SK-N-SH (cell line): ENCODE measurements at regions not wholly inside any gene's neighbourhood (a gene's known extent, or its start where the extent isn't known, plus 50 kb on each side); places are given as distances from the start of the nearest gene placed in this dataset.

Source experiments
- ELF1 ChIP-seq: IDR thresholded peaks from 2 replicates; pipeline ENCODE4 v1.4.0; 2012
- EP300 ChIP-seq, 2 experiments: IDR thresholded peaks; 2 replicates each; pipeline versions ENCODE4 v1.4.0 to v1.6.1; 2012; ENCODE audit warnings: borderline replicate concordance in 1 of 2, low read depth in 1 of 2, low read length in 1 of 2
- EZH2phosphoT487 ChIP-seq: fragments of 200-600 bp; sonication (generic); IDR thresholded peaks from 2 replicates; pipeline ENCODE4 v1.6.1; 2017; ENCODE audit warnings: low read depth, mixed run types, mild to moderate bottlenecking, antibody characterized with exemption, moderate library complexity, borderline replicate concordance
- FOXM1 ChIP-seq: IDR thresholded peaks from 2 replicates; pipeline ENCODE4 v1.4.0; 2012; ENCODE audit warnings: low read depth, mild to moderate bottlenecking
- GATA2 ChIP-seq: sonication (generic); formaldehyde crosslinking; IDR thresholded peaks from 2 replicates; pipeline ENCODE4 v1.5.0; 2020; ENCODE audit warnings: mild to moderate bottlenecking, missing genetic modification reagents
- MXI1 ChIP-seq: IDR thresholded peaks from 2 replicates; pipeline ENCODE4 v1.6.1; 2012; ENCODE audit warnings: mild to moderate bottlenecking, low read depth, low read length, improper control_type of control experiment
- NRF1 ChIP-seq: IDR thresholded peaks from 2 replicates; pipeline ENCODE4 v1.6.1; 2012; ENCODE audit warnings: low read depth, mild to moderate bottlenecking, low read length
- POLR2AphosphoS5 ChIP-seq: IDR thresholded peaks from 2 replicates; pipeline ENCODE4 v1.6.1; 2012; ENCODE audit warnings: low read depth, low read length
- RAD21 ChIP-seq: IDR thresholded peaks from 2 replicates; pipeline ENCODE4 v1.6.1; 2012; ENCODE audit warnings: mild to moderate bottlenecking, low read length
- SMC3 ChIP-seq: IDR thresholded peaks from 2 replicates; pipeline ENCODE4 v1.6.1; 2012; ENCODE audit warnings: low read depth, low read length, improper control_type of control experiment
- YY1 ChIP-seq: IDR thresholded peaks from 2 replicates; pipeline ENCODE4 v1.4.0; 2012; ENCODE audit warnings: low read depth, mild to moderate bottlenecking
- TF ChIP-seq, protein P1 (sequence below): fragments of 200-600 bp; sonication (generic); IDR thresholded peaks from 2 replicates; pipeline ENCODE4 v1.6.1; 2017; ENCODE audit warnings: antibody characterized with exemption, mild to moderate bottlenecking, moderate library complexity
- TF ChIP-seq, protein P2 (sequence below): fragments of 150-350 bp; IDR thresholded peaks from 2 replicates; pipeline ENCODE4 v1.6.1; 2016; ENCODE audit warnings: mild to moderate bottlenecking, low read depth, low read length
- TF ChIP-seq, protein P3 (sequence below): IDR thresholded peaks from 2 replicates; pipeline ENCODE4 v1.4.0; 2012; ENCODE audit warnings: low read depth

DNA sequence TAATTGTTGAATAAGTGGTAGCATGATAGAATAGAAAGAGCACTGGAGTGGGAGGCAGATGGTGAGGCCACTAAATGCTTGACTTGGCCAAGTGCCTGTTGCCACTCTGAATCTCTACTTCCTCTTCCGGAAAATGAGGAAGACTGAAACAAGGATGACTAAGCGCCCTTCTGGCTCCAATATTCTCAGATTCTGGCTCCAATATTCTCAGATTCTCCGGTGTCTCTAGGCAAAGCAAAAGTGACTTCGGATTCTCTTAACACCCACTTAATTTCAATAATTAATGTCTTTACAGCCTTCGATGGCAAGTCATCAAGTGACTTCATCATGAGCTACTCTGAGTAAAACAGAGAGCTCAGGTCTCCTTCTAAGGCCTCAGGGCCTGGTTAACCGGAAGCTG lies 402.2 kb upstream of the FGF13 start:
- TF ChIP-seq EP300 (IDR thresholded peaks at IDR 0.05; ENCODE audit: borderline replicate concordance in 1 of 2, low read depth in 1 of 2, low read length in 1 of 2), result no peak
- TF ChIP-seq RAD21, result no peak
- TF ChIP-seq ELF1, result no peak
- TF ChIP-seq, protein P1, sequence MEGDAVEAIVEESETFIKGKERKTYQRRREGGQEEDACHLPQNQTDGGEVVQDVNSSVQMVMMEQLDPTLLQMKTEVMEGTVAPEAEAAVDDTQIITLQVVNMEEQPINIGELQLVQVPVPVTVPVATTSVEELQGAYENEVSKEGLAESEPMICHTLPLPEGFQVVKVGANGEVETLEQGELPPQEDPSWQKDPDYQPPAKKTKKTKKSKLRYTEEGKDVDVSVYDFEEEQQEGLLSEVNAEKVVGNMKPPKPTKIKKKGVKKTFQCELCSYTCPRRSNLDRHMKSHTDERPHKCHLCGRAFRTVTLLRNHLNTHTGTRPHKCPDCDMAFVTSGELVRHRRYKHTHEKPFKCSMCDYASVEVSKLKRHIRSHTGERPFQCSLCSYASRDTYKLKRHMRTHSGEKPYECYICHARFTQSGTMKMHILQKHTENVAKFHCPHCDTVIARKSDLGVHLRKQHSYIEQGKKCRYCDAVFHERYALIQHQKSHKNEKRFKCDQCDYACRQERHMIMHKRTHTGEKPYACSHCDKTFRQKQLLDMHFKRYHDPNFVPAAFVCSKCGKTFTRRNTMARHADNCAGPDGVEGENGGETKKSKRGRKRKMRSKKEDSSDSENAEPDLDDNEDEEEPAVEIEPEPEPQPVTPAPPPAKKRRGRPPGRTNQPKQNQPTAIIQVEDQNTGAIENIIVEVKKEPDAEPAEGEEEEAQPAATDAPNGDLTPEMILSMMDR, result no peak
- TF ChIP-seq NRF1, result no peak
- no peak for TF ChIP-seq MXI1
- TF ChIP-seq EZH2phosphoT487, result no peak
- TF ChIP-seq POLR2AphosphoS5, result no peak
- no peak for TF ChIP-seq YY1
- TF ChIP-seq, protein P2, sequence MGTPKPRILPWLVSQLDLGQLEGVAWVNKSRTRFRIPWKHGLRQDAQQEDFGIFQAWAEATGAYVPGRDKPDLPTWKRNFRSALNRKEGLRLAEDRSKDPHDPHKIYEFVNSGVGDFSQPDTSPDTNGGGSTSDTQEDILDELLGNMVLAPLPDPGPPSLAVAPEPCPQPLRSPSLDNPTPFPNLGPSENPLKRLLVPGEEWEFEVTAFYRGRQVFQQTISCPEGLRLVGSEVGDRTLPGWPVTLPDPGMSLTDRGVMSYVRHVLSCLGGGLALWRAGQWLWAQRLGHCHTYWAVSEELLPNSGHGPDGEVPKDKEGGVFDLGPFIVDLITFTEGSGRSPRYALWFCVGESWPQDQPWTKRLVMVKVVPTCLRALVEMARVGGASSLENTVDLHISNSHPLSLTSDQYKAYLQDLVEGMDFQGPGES, result no peak
- TF ChIP-seq FOXM1, result no peak
- no peak for TF ChIP-seq GATA2 (CRISPR knock-in tag)
- TF ChIP-seq, protein P3, sequence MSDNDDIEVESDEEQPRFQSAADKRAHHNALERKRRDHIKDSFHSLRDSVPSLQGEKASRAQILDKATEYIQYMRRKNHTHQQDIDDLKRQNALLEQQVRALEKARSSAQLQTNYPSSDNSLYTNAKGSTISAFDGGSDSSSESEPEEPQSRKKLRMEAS, result no peak
- TF ChIP-seq SMC3, result no peak
